ENCODE measurements at regions not wholly inside any gene's neighbourhood (a gene's known extent, or its start where the extent isn't known, plus 50 kb on each side); places are given as distances from the start of the nearest gene placed in this dataset.

DNA sequence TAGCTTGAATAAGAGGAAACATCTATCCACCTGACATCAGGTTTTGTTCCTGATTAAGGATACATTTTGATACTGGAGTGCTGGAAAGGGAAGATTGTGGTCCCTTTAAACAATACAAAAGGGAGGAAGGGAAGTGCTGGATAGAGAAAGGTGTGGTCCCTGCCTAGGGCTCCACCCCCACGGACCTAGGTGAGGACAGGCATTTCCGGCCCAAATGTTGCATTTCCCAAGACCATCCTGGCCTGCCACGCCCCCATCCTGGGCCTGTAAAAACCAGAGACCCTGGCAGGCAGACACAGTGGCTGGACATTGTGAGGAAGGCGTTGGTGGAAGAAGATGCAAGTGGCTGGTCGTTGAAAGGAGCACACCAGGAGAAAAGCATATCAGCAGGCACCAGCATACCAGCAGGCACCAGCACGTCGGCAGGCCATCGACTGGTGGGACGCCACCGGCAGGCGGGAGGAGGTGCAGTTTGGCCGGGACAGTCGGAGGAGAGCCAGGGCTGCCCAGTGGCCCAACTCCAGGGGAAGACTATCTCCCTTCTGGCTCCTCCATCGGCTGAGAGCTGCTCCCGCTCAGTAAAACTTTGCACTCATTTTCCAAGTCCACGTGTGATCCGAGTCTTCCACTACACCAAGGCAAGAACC is 53.2 kb upstream of the AMN1 start:
- TF ChIP-seq, protein P1, sequence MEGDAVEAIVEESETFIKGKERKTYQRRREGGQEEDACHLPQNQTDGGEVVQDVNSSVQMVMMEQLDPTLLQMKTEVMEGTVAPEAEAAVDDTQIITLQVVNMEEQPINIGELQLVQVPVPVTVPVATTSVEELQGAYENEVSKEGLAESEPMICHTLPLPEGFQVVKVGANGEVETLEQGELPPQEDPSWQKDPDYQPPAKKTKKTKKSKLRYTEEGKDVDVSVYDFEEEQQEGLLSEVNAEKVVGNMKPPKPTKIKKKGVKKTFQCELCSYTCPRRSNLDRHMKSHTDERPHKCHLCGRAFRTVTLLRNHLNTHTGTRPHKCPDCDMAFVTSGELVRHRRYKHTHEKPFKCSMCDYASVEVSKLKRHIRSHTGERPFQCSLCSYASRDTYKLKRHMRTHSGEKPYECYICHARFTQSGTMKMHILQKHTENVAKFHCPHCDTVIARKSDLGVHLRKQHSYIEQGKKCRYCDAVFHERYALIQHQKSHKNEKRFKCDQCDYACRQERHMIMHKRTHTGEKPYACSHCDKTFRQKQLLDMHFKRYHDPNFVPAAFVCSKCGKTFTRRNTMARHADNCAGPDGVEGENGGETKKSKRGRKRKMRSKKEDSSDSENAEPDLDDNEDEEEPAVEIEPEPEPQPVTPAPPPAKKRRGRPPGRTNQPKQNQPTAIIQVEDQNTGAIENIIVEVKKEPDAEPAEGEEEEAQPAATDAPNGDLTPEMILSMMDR (conservative IDR thresholded peaks at IDR 0.05; ENCODE audit: low read length) = no peak
- no peak for TF ChIP-seq EZH2phosphoT487 (IDR thresholded peaks at IDR 0.05; ENCODE audit: borderline replicate concordance)

Data from Loucy (cell line).